T-helper 1 cell treated with Interleukin-12 subunit alpha and Interleukin-12 subunit beta and Interleukin-4 antibody, amounts not matched to agents 30 μg/mL and 1 μg/mL, for 36 hours (primary cell): ENCODE measurements at regions not wholly inside any gene's neighbourhood (a gene's known extent, or its start where the extent isn't known, plus 50 kb on each side); places are given as distances from the start of the nearest gene placed in this dataset.
"Not testable (repeated sequence)": the region's sequence is repeated elsewhere in the genome, so short reads cannot be mapped to it uniquely, and the experiment has no call there.

ENCODE experiments used
- H3K27ac Mint-ChIP-seq: one replicate; pipeline ENCODE4 v1.8.0; 2021; ENCODE audit warnings: mild to moderate bottlenecking, mixed read lengths
- H3K27me3 Mint-ChIP-seq: one replicate; pipeline ENCODE4 v1.8.0; 2021; ENCODE audit warnings: low read depth, mixed read lengths
- H3K36me3 Mint-ChIP-seq: one replicate; pipeline ENCODE4 v1.8.0; 2021; ENCODE audit warnings: low read depth, mixed read lengths
- H3K4me1 Mint-ChIP-seq: one replicate; pipeline ENCODE4 v1.8.0; 2021; ENCODE audit warnings: low read depth, mixed read lengths
- H3K4me3 Mint-ChIP-seq: one replicate; pipeline ENCODE4 v1.8.0; 2021; ENCODE audit warnings: mild to moderate bottlenecking, moderate library complexity, mixed read lengths
- H3K9me3 Mint-ChIP-seq: one replicate; pipeline ENCODE4 v1.8.0; 2021; ENCODE audit warnings: mixed read lengths

GRCh38 chr9:117825609-117826347 is 121.6 kb downstream of the TLR4 start:
- H3K9me3 Mint-ChIP-seq = peaks cover 15% of the 10 kb centered on the region
- no peaks in the 10 kb centered on the region for H3K36me3 Mint-ChIP-seq
- peak overlapping the region; percentile 27 for H3K4me3 Mint-ChIP-seq
- H3K27ac Mint-ChIP-seq = peak overlapping the region; percentile 45
- H3K4me1 Mint-ChIP-seq = peaks cover 20% of the 10 kb centered on the region
- peaks cover 56% of the 10 kb centered on the region for H3K27me3 Mint-ChIP-seq

GRCh38 chr9:117826837-117827236 is 122.6 kb downstream of the TLR4 start:
- Mint-ChIP-seq H3K36me3 (no peaks in the 10 kb centered on the region), H3K27me3 (peaks cover 49% of the 10 kb centered on the region), H3K4me1 (peaks cover 20% of the 10 kb centered on the region), H3K4me3 (no peak overlapping the region), H3K27ac (no peak overlapping the region), H3K9me3 (peaks cover 15% of the 10 kb centered on the region)

- Mint-ChIP-seq H3K4me1 (peaks cover 20% of the 10 kb centered on the region), H3K27me3 (peaks cover 52% of the 10 kb centered on the region), H3K36me3 (no peaks in the 10 kb centered on the region), H3K27ac (no peak overlapping the region), H3K9me3 (peaks cover 15% of the 10 kb centered on the region), H3K4me3 (no peak overlapping the region)
These were observed 123.3 kb downstream of the TLR4 start for GRCh38 chr9:117827456-117827855.

- peaks cover 20% of the 10 kb centered on the region for H3K9me3 Mint-ChIP-seq
These were observed 124.3 kb downstream of the TLR4 start for GRCh38 chr9:117828466-117828865.

GRCh38 chr9:117835798-117836197 is 131.6 kb downstream of the TLR4 start:
- Mint-ChIP-seq H3K4me3 (no peak overlapping the region), H3K4me1 (peaks cover 4% of the 10 kb centered on the region), H3K9me3 (peaks cover 6% of the 10 kb centered on the region), H3K36me3 (no peaks in the 10 kb centered on the region), H3K27me3 (peaks cover 20% of the 10 kb centered on the region), H3K27ac (no peak overlapping the region)

More at GRCh38 chr9:117828466-117828865, 124.3 kb downstream of the TLR4 start:
- Mint-ChIP-seq H3K36me3 (no peaks in the 10 kb centered on the region), H3K4me1 (peaks cover 20% of the 10 kb centered on the region), H3K4me3 (no peak overlapping the region), H3K27me3 (peaks cover 56% of the 10 kb centered on the region), H3K27ac (no peak overlapping the region)

- H3K4me3 Mint-ChIP-seq = no peak overlapping the region
- no peaks in the 10 kb centered on the region for H3K9me3 Mint-ChIP-seq
- H3K4me1 Mint-ChIP-seq = peaks cover 4% of the 10 kb centered on the region
- H3K27me3 Mint-ChIP-seq = peaks cover 7% of the 10 kb centered on the region
- H3K27ac Mint-ChIP-seq = no peak overlapping the region
- H3K36me3 Mint-ChIP-seq = no peaks in the 10 kb centered on the region
These were observed 135.7 kb downstream of the TLR4 start for GRCh38 chr9:117839862-117840261.

- not testable (repeated sequence) for H3K9me3 Mint-ChIP-seq, H3K4me1 Mint-ChIP-seq, H3K36me3 Mint-ChIP-seq
These were observed 147.7 kb downstream of the TLR4 start for GRCh38 chr9:117851836-117852461.

GRCh38 chr9:117858561-117858960 is 154.4 kb downstream of the TLR4 start:
- H3K9me3 Mint-ChIP-seq = no peaks in the 10 kb centered on the region
- H3K36me3 Mint-ChIP-seq = no peaks in the 10 kb centered on the region
- no peak overlapping the region for H3K4me3 Mint-ChIP-seq
- H3K27ac Mint-ChIP-seq = no peak overlapping the region
- no peaks in the 10 kb centered on the region for H3K27me3 Mint-ChIP-seq
- H3K4me1 Mint-ChIP-seq = no peaks in the 10 kb centered on the region

More at GRCh38 chr9:117851836-117852461, 147.7 kb downstream of the TLR4 start:
- not testable (repeated sequence) for H3K4me3 Mint-ChIP-seq, H3K27me3 Mint-ChIP-seq, H3K27ac Mint-ChIP-seq

GRCh38 chr9:117860849-117861248 is 156.6 kb downstream of the TLR4 start:
- Mint-ChIP-seq H3K27ac (no peak overlapping the region), H3K36me3 (no peaks in the 10 kb centered on the region), H3K9me3 (no peaks in the 10 kb centered on the region), H3K4me3 (no peak overlapping the region), H3K4me1 (no peaks in the 10 kb centered on the region), H3K27me3 (peaks cover 4% of the 10 kb centered on the region)

GRCh38 chr9:117864385-117865057 is 160.3 kb downstream of the TLR4 start:
- peaks cover 4% of the 10 kb centered on the region for H3K27me3 Mint-ChIP-seq
- no peaks in the 10 kb centered on the region for H3K4me1 Mint-ChIP-seq
- H3K4me3 Mint-ChIP-seq = no peak overlapping the region
- H3K9me3 Mint-ChIP-seq = no peaks in the 10 kb centered on the region
- no peaks in the 10 kb centered on the region for H3K36me3 Mint-ChIP-seq
- no peak overlapping the region for H3K27ac Mint-ChIP-seq

- H3K27me3 Mint-ChIP-seq = peaks cover 4% of the 10 kb centered on the region
- H3K9me3 Mint-ChIP-seq = no peaks in the 10 kb centered on the region
- no peak overlapping the region for H3K27ac Mint-ChIP-seq
- no peak overlapping the region for H3K4me3 Mint-ChIP-seq
- H3K36me3 Mint-ChIP-seq = no peaks in the 10 kb centered on the region
- no peaks in the 10 kb centered on the region for H3K4me1 Mint-ChIP-seq
These were observed 164.4 kb downstream of the TLR4 start for GRCh38 chr9:117868594-117868993.

GRCh38 chr9:117869287-117869686 is 165.1 kb downstream of the TLR4 start:
- no peaks in the 10 kb centered on the region for H3K36me3 Mint-ChIP-seq
- peaks cover 4% of the 10 kb centered on the region for H3K27me3 Mint-ChIP-seq
- H3K27ac Mint-ChIP-seq = no peak overlapping the region
- no peaks in the 10 kb centered on the region for H3K4me1 Mint-ChIP-seq
- H3K9me3 Mint-ChIP-seq = no peaks in the 10 kb centered on the region
- no peak overlapping the region for H3K4me3 Mint-ChIP-seq

- Mint-ChIP-seq H3K27ac (no peak overlapping the region), H3K36me3 (no peaks in the 10 kb centered on the region), H3K4me3 (no peak overlapping the region), H3K27me3 (peaks cover 5% of the 10 kb centered on the region), H3K4me1 (no peaks in the 10 kb centered on the region), H3K9me3 (no peaks in the 10 kb centered on the region)
These were observed 165.5 kb downstream of the TLR4 start for GRCh38 chr9:117869712-117870111.

- no peaks in the 10 kb centered on the region for H3K4me1 Mint-ChIP-seq
- H3K27me3 Mint-ChIP-seq = peaks cover 2% of the 10 kb centered on the region
These were observed 169.5 kb downstream of the TLR4 start for GRCh38 chr9:117873664-117874063.

GRCh38 chr9:117875886-117876285 is 171.7 kb downstream of the TLR4 start:
- H3K36me3 Mint-ChIP-seq = no peaks in the 10 kb centered on the region
- no peak overlapping the region for H3K4me3 Mint-ChIP-seq
- H3K9me3 Mint-ChIP-seq = no peaks in the 10 kb centered on the region
- peaks cover 2% of the 10 kb centered on the region for H3K27me3 Mint-ChIP-seq
- no peaks in the 10 kb centered on the region for H3K4me1 Mint-ChIP-seq
- H3K27ac Mint-ChIP-seq = no peak overlapping the region

More at GRCh38 chr9:117873664-117874063, 169.5 kb downstream of the TLR4 start:
- no peaks in the 10 kb centered on the region for H3K9me3 Mint-ChIP-seq
- no peaks in the 10 kb centered on the region for H3K36me3 Mint-ChIP-seq
- no peak overlapping the region for H3K27ac Mint-ChIP-seq
- H3K4me3 Mint-ChIP-seq = no peak overlapping the region
